Endothelial cell of umbilical vein (primary cell): ENCODE measurements at regions not wholly inside any gene's neighbourhood (a gene's known extent, or its start where the extent isn't known, plus 50 kb on each side); places are given as distances from the start of the nearest gene placed in this dataset.

Experiments
- BruUV-seq: library from RNA; stranded (reverse); fragments of 400-500 nt; replicated peaks from 2 replicates; lab custom pipeline; 2021; lab: Mats Ljungman, UMichigan
- CTCF ChIA-PET: fragments of 300-600, 350-600 bp; sonication (Branson Sonifier 250); formaldehyde crosslinking; loops from one replicate; lab custom pipeline; 2021; ENCODE audit warnings: antibody characterized with exemption, inconsistent platforms; lab: Charles Lee
- POLR2A ChIA-PET: fragments of 300-600, 350-600 bp; sonication (Branson Sonifier 250); formaldehyde crosslinking; loops from one replicate; lab custom pipeline; 2021; ENCODE audit warnings: antibody characterized with exemption, inconsistent platforms; lab: Charles Lee
- DNase-seq: peaks from one replicate; pipeline ENCODE4 v3.0.0-alpha.2; 2011; ENCODE audit warnings: low read depth, low spot score
- FAIRE-seq: peaks from 2 replicates; lab custom pipeline; 2011; peaks lifted over from hg19 to GRCh38; lab: Jason Lieb, UNC
- H2AFZ ChIP-seq: 2 replicates; pipeline ENCODE4 v1.6.0; 2012; ENCODE audit warnings: low read depth, low read length, control low read depth, inconsistent platforms
- H3K27ac ChIP-seq: 2 replicates; pipeline ENCODE4 v1.5.1; 2011; ENCODE audit warnings: low read depth, mild to moderate bottlenecking, control low read depth, low read length, moderate library complexity; ENCODE audit not compliant: insufficient read depth
- H3K27me3 ChIP-seq, 2 experiments: 2 replicates each; pipeline versions ENCODE4 v1.6.0 to v1.6.1; 2011; ENCODE audit warnings: low read length in 2 of 2, mixed read lengths in 1 of 2; ENCODE audit not compliant: control insufficient read depth in 2 of 2, insufficient read depth in 2 of 2
- H3K36me3 ChIP-seq, 2 experiments: 2 replicates in 1 of 2; 3 replicates in 1 of 2; pipeline ENCODE4 v1.5.1; 2011; ENCODE audit warnings: low read length in 2 of 2, mild to moderate bottlenecking in 1 of 2, moderate library complexity in 1 of 2; ENCODE audit not compliant: control insufficient read depth in 2 of 2, insufficient read depth in 2 of 2; ENCODE audit errors: extremely low read depth in 1 of 2
- H3K4me1 ChIP-seq: 3 replicates; pipeline ENCODE4 v1.5.1; 2011; ENCODE audit warnings: mild to moderate bottlenecking, low read length; ENCODE audit not compliant: control insufficient read depth, insufficient read depth; ENCODE audit errors: extremely low read depth
- H3K4me2 ChIP-seq: 2 replicates; pipeline ENCODE4 v1.6.1; 2011; ENCODE audit warnings: low read length, control low read depth, mixed read lengths; ENCODE audit not compliant: insufficient read depth
- H3K4me3 ChIP-seq, 3 experiments: fragments of 200-600 bp in 1 of 3; sonication (generic), shearing (Covaris generic) in 1 of 3; replicated peaks in 1 of 3; 2 replicates each; pipeline ENCODE4 v1.5.1; 2011 to 2016; ENCODE audit warnings: control low read depth in 3 of 3, low read length in 3 of 3, mild to moderate bottlenecking in 2 of 3, inconsistent platforms in 1 of 3, low read depth in 1 of 3, moderate library complexity in 1 of 3; ENCODE audit not compliant: insufficient read depth in 1 of 3
- H3K79me2 ChIP-seq: 2 replicates; pipeline ENCODE4 v1.6.0; 2012; ENCODE audit warnings: low read length, inconsistent platforms; ENCODE audit not compliant: control insufficient read depth, insufficient read depth
- H3K9ac ChIP-seq: replicated peaks from 2 replicates; pipeline ENCODE3; 2011; ENCODE audit warnings: low read length, control low read depth; ENCODE audit not compliant: insufficient read depth; ENCODE audit errors: extremely low read depth
- H3K9me1 ChIP-seq: replicated peaks from 3 replicates; pipeline ENCODE4 v1.6.0; 2011; ENCODE audit warnings: mild to moderate bottlenecking, low read length; ENCODE audit not compliant: control insufficient read depth, insufficient read depth; ENCODE audit errors: extremely low read depth
- H3K9me3 ChIP-seq: replicated peaks from 2 replicates; pipeline ENCODE4 v1.5.1; 2012; ENCODE audit warnings: low read length, inconsistent platforms; ENCODE audit not compliant: control insufficient read depth, insufficient read depth
- H4K20me1 ChIP-seq: replicated peaks from 2 replicates; pipeline ENCODE3; 2011; ENCODE audit warnings: mild to moderate bottlenecking, low read length; ENCODE audit not compliant: control insufficient read depth, insufficient read depth; ENCODE audit errors: extremely low read depth
- EZH2 ChIP-seq: IDR thresholded peaks from 2 replicates; pipeline ENCODE4 v1.6.1; 2012; ENCODE audit warnings: borderline replicate concordance, low read depth, mild to moderate bottlenecking, moderate library complexity, low read length, inconsistent platforms; ENCODE audit not compliant: severe bottlenecking
- FOS ChIP-seq: IDR thresholded peaks from 2 replicates; pipeline ENCODE4 v1.6.1; 2011; ENCODE audit warnings: mild to moderate bottlenecking, low read length, moderate library complexity, borderline replicate concordance; ENCODE audit not compliant: insufficient read depth
- GATA2 ChIP-seq: IDR thresholded peaks from 2 replicates; pipeline ENCODE4 v1.7.0; 2011; ENCODE audit warnings: low read depth, mild to moderate bottlenecking, moderate library complexity, mixed read lengths, low read length; ENCODE audit not compliant: insufficient read length, insufficient read depth
- JUN ChIP-seq: IDR thresholded peaks from 2 replicates; pipeline ENCODE4 v1.6.1; 2011; ENCODE audit warnings: borderline replicate concordance, low read depth; ENCODE audit not compliant: insufficient read length, insufficient read depth
- MYC ChIP-seq: IDR thresholded peaks from one replicate; pipeline ENCODE4 v1.6.1; 2011; ENCODE audit warnings: mild to moderate bottlenecking, low read depth, low read length
- POLR2A ChIP-seq: IDR thresholded peaks from 2 replicates; pipeline ENCODE4 v1.6.1; 2012; ENCODE audit warnings: low read depth, mild to moderate bottlenecking, control low read depth, low read length
- POLR2AphosphoS5 ChIP-seq: IDR thresholded peaks from 2 replicates; pipeline ENCODE4 v1.6.1; 2012; ENCODE audit warnings: low read depth, mild to moderate bottlenecking, control low read depth, low read length, moderate library complexity; ENCODE audit not compliant: insufficient read depth
- dilution Hi-C: fragments of 300-500 bp; cut with MboI; formaldehyde crosslinking; loops from one replicate; pipeline ENCODE4 v1.15.0; 2019; ENCODE audit warnings: low sequenced_read_pairs; ENCODE audit not compliant: extremely low pct_ligation_motif_present
- intact Hi-C: fragments of 100-400 bp; cut with micrococcal nuclease; formaldehyde crosslinking; loops from one replicate; pipeline ENCODE4 v1.10.0; 2022
- TF ChIP-seq, protein P1 (sequence below): IDR thresholded peaks from 2 replicates; pipeline ENCODE4 v1.6.1; 2011; ENCODE audit not compliant: insufficient read depth, insufficient read length
- TF ChIP-seq, protein P2 (sequence below), 2 donors: IDR thresholded peaks; 1 replicate in 1 of 2; 2 replicates in 1 of 2; pipeline ENCODE4 v1.5.1; 2011; ENCODE audit warnings: low read length in 2 of 2, mild to moderate bottlenecking in 2 of 2, moderate library complexity in 2 of 2, control low read depth in 1 of 2, inconsistent platforms in 1 of 2, low read depth in 1 of 2; ENCODE audit not compliant: insufficient read depth in 1 of 2; ENCODE audit errors: extremely low read depth in 1 of 2

DNA sequence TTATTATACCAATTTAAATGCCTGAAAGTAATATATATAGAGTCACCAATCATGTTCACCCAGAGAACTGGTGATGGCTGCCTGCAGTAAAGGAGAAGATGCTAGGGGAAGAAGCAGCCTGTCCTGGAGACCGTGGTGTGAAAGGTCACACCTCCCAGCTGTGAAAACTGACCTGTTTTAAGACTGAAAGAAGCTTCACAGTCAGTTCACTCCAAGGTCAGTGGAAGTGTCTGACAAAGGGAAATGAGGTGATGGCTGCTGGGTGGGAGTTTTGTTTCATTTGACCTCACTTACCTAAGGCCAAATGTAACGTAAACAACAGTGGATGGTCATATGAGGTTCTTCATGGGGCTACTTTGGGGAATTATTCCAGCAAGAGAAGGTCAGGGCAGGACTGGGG, 352.1 kb upstream of the GATB start:
- intact Hi-C loops, result no loop called here
- H3K9ac ChIP-seq, result no peak overlapping the region
- H3K4me2 ChIP-seq, result no peak overlapping the region
- POLR2A ChIA-PET, result no interaction called here
- no peak overlapping the region for H3K27ac ChIP-seq
- H3K4me3 ChIP-seq, result no peak overlapping the region
- no peaks in the 10 kb centered on the region for H3K9me1 ChIP-seq
- H2AFZ ChIP-seq, result no peak overlapping the region
- TF ChIP-seq, protein P1, sequence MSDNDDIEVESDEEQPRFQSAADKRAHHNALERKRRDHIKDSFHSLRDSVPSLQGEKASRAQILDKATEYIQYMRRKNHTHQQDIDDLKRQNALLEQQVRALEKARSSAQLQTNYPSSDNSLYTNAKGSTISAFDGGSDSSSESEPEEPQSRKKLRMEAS, result no peak
- TF ChIP-seq, protein P2, sequence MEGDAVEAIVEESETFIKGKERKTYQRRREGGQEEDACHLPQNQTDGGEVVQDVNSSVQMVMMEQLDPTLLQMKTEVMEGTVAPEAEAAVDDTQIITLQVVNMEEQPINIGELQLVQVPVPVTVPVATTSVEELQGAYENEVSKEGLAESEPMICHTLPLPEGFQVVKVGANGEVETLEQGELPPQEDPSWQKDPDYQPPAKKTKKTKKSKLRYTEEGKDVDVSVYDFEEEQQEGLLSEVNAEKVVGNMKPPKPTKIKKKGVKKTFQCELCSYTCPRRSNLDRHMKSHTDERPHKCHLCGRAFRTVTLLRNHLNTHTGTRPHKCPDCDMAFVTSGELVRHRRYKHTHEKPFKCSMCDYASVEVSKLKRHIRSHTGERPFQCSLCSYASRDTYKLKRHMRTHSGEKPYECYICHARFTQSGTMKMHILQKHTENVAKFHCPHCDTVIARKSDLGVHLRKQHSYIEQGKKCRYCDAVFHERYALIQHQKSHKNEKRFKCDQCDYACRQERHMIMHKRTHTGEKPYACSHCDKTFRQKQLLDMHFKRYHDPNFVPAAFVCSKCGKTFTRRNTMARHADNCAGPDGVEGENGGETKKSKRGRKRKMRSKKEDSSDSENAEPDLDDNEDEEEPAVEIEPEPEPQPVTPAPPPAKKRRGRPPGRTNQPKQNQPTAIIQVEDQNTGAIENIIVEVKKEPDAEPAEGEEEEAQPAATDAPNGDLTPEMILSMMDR (IDR thresholded peaks at IDR 0.05; ENCODE audit: extremely low read depth in 1 of 2, insufficient read depth in 1 of 2, low read depth in 1 of 2, low read length in 2 of 2), result no peak
- no peak for TF ChIP-seq EZH2
- TF ChIP-seq POLR2AphosphoS5, result no peak
- TF ChIP-seq GATA2, result no peak
- no peak for TF ChIP-seq FOS
- TF ChIP-seq JUN, result no peak
- TF ChIP-seq POLR2A, result no peak
- no peak for TF ChIP-seq MYC
- H3K36me3 ChIP-seq, result no peaks in the 10 kb centered on the region
- H3K4me1 ChIP-seq, result peaks cover 16% of the 10 kb centered on the region
- CTCF ChIA-PET, result no interaction called here
- BruUV-seq, result no TSS peak
- no peaks in the 10 kb centered on the region for H3K9me3 ChIP-seq
- no peaks in the 10 kb centered on the region for H3K79me2 ChIP-seq
- dilution Hi-C loops, result no loop called here
- FAIRE-seq, result no peak
- DNase-seq, result no peak
- no peaks in the 10 kb centered on the region for H4K20me1 ChIP-seq
- no peaks in the 10 kb centered on the region for H3K27me3 ChIP-seq
